ENCODE measurements at regions not wholly inside any gene's neighbourhood (a gene's known extent, or its start where the extent isn't known, plus 50 kb on each side); places are given as distances from the start of the nearest gene placed in this dataset.
"Not testable (repeated sequence)": the region's sequence is repeated elsewhere in the genome, so short reads cannot be mapped to it uniquely, and the experiment has no call there.

- not testable (repeated sequence) for TF ChIP-seq CTCF (IDR thresholded peaks at IDR 0.05; ENCODE audit: borderline replicate concordance, extremely low read depth, low read length, poor library complexity, severe bottlenecking); EZH2 (IDR thresholded peaks at IDR 0.05; ENCODE audit: borderline replicate concordance, low read depth, low read length, severe bottlenecking)
Observed at GRCh38 chr10:38310111-38310510, 216.0 kb downstream of the ZNF37A start.

Data from DND-41 (cell line).